Astrocyte (in vitro differentiated cells and primary cell): ENCODE measurements at regions not wholly inside any gene's neighbourhood (a gene's known extent, or its start where the extent isn't known, plus 50 kb on each side); places are given as distances from the start of the nearest gene placed in this dataset.

Experiments
- DNase-seq: peaks from one replicate; pipeline ENCODE4 v3.0.0-alpha.2; 2010; ENCODE audit warnings: low read depth
- FAIRE-seq: peaks from 2 replicates; lab custom pipeline; 2011; peaks lifted over from hg19 to GRCh38; lab: Jason Lieb, UNC
- H2AFZ ChIP-seq: 2 replicates; pipeline ENCODE4 v1.6.0; 2012; ENCODE audit warnings: low read depth, low read length, inconsistent platforms
- H3K27ac ChIP-seq: 2 replicates; pipeline ENCODE4 v1.5.1; 2011; ENCODE audit warnings: low read depth, low read length, inconsistent platforms
- H3K27me3 ChIP-seq: 2 replicates; pipeline ENCODE4 v1.6.0; 2011; ENCODE audit warnings: low read length, inconsistent platforms; ENCODE audit not compliant: insufficient read depth
- H3K36me3 ChIP-seq: 2 replicates; pipeline ENCODE4 v1.5.1; 2011; ENCODE audit warnings: low read length, inconsistent platforms; ENCODE audit not compliant: insufficient read depth
- H3K4me1 ChIP-seq: 2 replicates; pipeline ENCODE4 v1.5.1; 2011; ENCODE audit warnings: low read length, inconsistent platforms; ENCODE audit not compliant: insufficient read depth
- H3K4me2 ChIP-seq: 2 replicates; pipeline ENCODE4 v1.6.0; 2012; ENCODE audit warnings: low read length, inconsistent platforms
- H3K4me3 ChIP-seq: 2 replicates; pipeline ENCODE4 v1.5.1; 2011; ENCODE audit warnings: low read depth, mild to moderate bottlenecking, low read length, inconsistent platforms; ENCODE audit not compliant: insufficient read depth
- H3K79me2 ChIP-seq: 2 replicates; pipeline ENCODE4 v1.6.0; 2012; ENCODE audit warnings: mild to moderate bottlenecking, low read length, inconsistent platforms; ENCODE audit not compliant: insufficient read depth
- H3K9ac ChIP-seq: 2 replicates; pipeline ENCODE4 v1.6.0; 2012; ENCODE audit warnings: mild to moderate bottlenecking, low read length, inconsistent platforms
- H3K9me3 ChIP-seq: 2 replicates; pipeline ENCODE4 v1.5.1; 2012; ENCODE audit warnings: low read depth, mild to moderate bottlenecking, low read length, inconsistent platforms; ENCODE audit not compliant: insufficient read depth
- H4K20me1 ChIP-seq: 2 replicates; pipeline ENCODE4 v1.6.0; 2012; ENCODE audit warnings: low read length, inconsistent platforms; ENCODE audit not compliant: insufficient read depth
- H3K27ac Mint-ChIP-seq: one replicate; pipeline ENCODE4 v1.8.0; 2021; ENCODE audit warnings: mild to moderate bottlenecking, mixed read lengths; ENCODE audit not compliant: unreplicated experiment
- H3K27me3 Mint-ChIP-seq: one replicate; pipeline ENCODE4 v1.8.0; 2021; ENCODE audit warnings: low read depth, mixed read lengths; ENCODE audit not compliant: unreplicated experiment
- H3K36me3 Mint-ChIP-seq: one replicate; pipeline ENCODE4 v1.8.0; 2021; ENCODE audit warnings: low read depth, mixed read lengths; ENCODE audit not compliant: unreplicated experiment
- H3K4me1 Mint-ChIP-seq: one replicate; pipeline ENCODE4 v1.8.0; 2021; ENCODE audit warnings: low read depth, mixed read lengths; ENCODE audit not compliant: unreplicated experiment
- H3K4me3 Mint-ChIP-seq: one replicate; pipeline ENCODE4 v1.8.0; 2021; ENCODE audit warnings: mild to moderate bottlenecking, moderate library complexity, mixed read lengths; ENCODE audit not compliant: unreplicated experiment
- H3K9me3 Mint-ChIP-seq: one replicate; pipeline ENCODE4 v1.8.0; 2021; ENCODE audit warnings: mild to moderate bottlenecking, mixed read lengths; ENCODE audit not compliant: unreplicated experiment
- EZH2 ChIP-seq: IDR thresholded peaks from 2 replicates; pipeline ENCODE4 v1.6.1; 2012; ENCODE audit warnings: mild to moderate bottlenecking, low read length, inconsistent platforms; ENCODE audit not compliant: insufficient read depth
- TF ChIP-seq, protein P1 (sequence below): IDR thresholded peaks from 2 replicates; pipeline ENCODE4 v1.5.1; 2011; ENCODE audit warnings: low read depth, mild to moderate bottlenecking, inconsistent platforms, low read length, moderate library complexity; ENCODE audit not compliant: insufficient read depth

DNA sequence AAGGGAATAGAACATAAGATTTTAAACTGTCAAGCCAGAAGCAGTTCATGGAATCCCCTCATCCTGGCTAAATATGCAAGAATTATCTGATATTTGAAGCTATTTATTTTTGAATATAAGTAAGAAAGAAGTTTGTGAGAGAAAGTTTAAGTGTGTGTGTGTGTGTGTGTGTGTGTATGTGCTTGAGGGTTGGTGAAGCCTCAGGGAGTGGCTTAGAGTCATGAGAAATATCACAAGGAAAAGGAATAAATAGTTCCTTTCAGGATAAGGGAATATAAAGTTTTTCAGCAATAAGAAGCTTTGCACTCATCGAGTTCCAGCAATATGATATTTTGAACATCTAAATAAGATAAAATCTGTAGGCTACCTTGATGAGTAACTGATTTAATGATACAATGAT is 359.6 kb downstream of the MEIS1 start:
- peaks cover 6% of the 10 kb centered on the region for H3K4me1 Mint-ChIP-seq
- no peak overlapping the region for H3K9ac ChIP-seq
- H3K4me3 ChIP-seq, result no peak overlapping the region
- no peak overlapping the region for H3K4me2 ChIP-seq
- no peaks in the 10 kb centered on the region for H3K36me3 Mint-ChIP-seq
- no peak overlapping the region for H2AFZ ChIP-seq
- H3K27ac Mint-ChIP-seq, result no peak overlapping the region
- H4K20me1 ChIP-seq, result no peaks in the 10 kb centered on the region
- FAIRE-seq (no peak), DNase-seq (no peak)
- no peaks in the 10 kb centered on the region for H3K27me3 Mint-ChIP-seq
- no peak overlapping the region for H3K27ac ChIP-seq
- H3K9me3 Mint-ChIP-seq, result peaks cover 3% of the 10 kb centered on the region
- no peaks in the 10 kb centered on the region for H3K79me2 ChIP-seq
- no peaks in the 10 kb centered on the region for H3K9me3 ChIP-seq
- peaks cover 4% of the 10 kb centered on the region for H3K4me1 ChIP-seq
- H3K36me3 ChIP-seq, result no peaks in the 10 kb centered on the region
- H3K27me3 ChIP-seq, result no peaks in the 10 kb centered on the region
- H3K4me3 Mint-ChIP-seq, result no peak overlapping the region
- TF ChIP-seq EZH2, result no peak
- TF ChIP-seq, protein P1, sequence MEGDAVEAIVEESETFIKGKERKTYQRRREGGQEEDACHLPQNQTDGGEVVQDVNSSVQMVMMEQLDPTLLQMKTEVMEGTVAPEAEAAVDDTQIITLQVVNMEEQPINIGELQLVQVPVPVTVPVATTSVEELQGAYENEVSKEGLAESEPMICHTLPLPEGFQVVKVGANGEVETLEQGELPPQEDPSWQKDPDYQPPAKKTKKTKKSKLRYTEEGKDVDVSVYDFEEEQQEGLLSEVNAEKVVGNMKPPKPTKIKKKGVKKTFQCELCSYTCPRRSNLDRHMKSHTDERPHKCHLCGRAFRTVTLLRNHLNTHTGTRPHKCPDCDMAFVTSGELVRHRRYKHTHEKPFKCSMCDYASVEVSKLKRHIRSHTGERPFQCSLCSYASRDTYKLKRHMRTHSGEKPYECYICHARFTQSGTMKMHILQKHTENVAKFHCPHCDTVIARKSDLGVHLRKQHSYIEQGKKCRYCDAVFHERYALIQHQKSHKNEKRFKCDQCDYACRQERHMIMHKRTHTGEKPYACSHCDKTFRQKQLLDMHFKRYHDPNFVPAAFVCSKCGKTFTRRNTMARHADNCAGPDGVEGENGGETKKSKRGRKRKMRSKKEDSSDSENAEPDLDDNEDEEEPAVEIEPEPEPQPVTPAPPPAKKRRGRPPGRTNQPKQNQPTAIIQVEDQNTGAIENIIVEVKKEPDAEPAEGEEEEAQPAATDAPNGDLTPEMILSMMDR, result no peak

DNA sequence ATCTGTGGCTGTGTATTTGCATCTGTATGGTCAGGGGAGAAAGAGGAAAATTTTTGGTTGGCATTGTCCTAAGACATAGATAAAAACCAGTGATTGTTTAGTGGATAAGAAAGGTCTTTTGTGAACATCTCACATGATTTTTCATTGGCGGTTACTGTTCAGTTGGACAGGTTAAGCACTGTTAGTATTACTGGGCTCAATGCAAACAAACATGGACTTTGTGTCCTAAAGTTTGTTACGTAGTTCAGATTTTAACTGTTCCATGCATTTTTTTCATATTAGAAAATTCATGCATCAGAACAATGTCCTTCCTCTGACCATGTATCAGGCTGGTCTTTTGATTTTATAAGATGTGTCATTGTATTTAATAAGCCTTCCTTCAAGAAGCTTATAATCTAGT is 368.0 kb downstream of the MEIS1 start:
- peaks cover 3% of the 10 kb centered on the region for H3K9me3 Mint-ChIP-seq
- H3K36me3 ChIP-seq, result no peaks in the 10 kb centered on the region
- TF ChIP-seq EZH2, result no peak
- TF ChIP-seq, protein P1, result no peak
- no peak overlapping the region for H3K4me3 ChIP-seq
- H3K4me2 ChIP-seq, result no peak overlapping the region
- H4K20me1 ChIP-seq, result no peaks in the 10 kb centered on the region
- no peaks in the 10 kb centered on the region for H3K9me3 ChIP-seq
- no peaks in the 10 kb centered on the region for H3K27me3 ChIP-seq
- H3K27me3 Mint-ChIP-seq, result no peaks in the 10 kb centered on the region
- no peak overlapping the region for H2AFZ ChIP-seq
- FAIRE-seq (no peak), DNase-seq (no peak)
- no peak overlapping the region for H3K4me3 Mint-ChIP-seq
- H3K27ac ChIP-seq, result no peak overlapping the region
- H3K4me1 ChIP-seq, result no peaks in the 10 kb centered on the region
- H3K79me2 ChIP-seq, result no peaks in the 10 kb centered on the region
- no peak overlapping the region for H3K9ac ChIP-seq
- H3K27ac Mint-ChIP-seq, result no peak overlapping the region
- no peaks in the 10 kb centered on the region for H3K36me3 Mint-ChIP-seq
- peaks cover 3% of the 10 kb centered on the region for H3K4me1 Mint-ChIP-seq

DNA sequence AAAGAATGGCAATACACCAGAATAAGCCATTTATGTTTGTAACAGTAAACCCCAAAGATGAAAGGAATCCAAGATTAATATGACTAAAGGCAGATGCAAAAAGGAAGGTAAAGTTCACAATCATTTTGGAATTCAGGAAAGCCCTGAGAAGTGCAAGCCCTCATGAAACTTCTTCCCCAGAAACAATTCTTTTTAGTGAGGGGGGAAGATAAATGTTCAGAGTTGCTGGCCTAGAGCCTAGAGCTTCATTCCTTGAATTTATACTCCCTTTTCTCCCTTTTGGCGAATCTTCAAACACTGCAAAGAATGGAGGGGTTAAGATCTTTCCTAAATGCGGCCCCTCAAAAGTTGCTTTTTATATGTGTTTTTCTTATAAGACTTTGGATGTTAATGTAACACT is 368.8 kb downstream of the MEIS1 start:
- H3K27me3 ChIP-seq, result no peaks in the 10 kb centered on the region
- peaks cover 3% of the 10 kb centered on the region for H3K4me1 Mint-ChIP-seq
- no peaks in the 10 kb centered on the region for H3K36me3 Mint-ChIP-seq
- H3K4me3 ChIP-seq, result no peak overlapping the region
- no peak overlapping the region for H3K27ac ChIP-seq
- H3K27me3 Mint-ChIP-seq, result no peaks in the 10 kb centered on the region
- no peak for TF ChIP-seq EZH2
- TF ChIP-seq, protein P1, result no peak
- FAIRE-seq, result no peak
- H3K9me3 Mint-ChIP-seq, result no peaks in the 10 kb centered on the region
- H3K4me3 Mint-ChIP-seq, result no peak overlapping the region
- no peak overlapping the region for H3K9ac ChIP-seq
- H3K4me1 ChIP-seq, result no peaks in the 10 kb centered on the region
- peak overlapping the region; percentile 34 for H3K4me2 ChIP-seq
- no peak overlapping the region for H2AFZ ChIP-seq
- peak; percentile 90 for DNase-seq
- H3K27ac Mint-ChIP-seq, result no peak overlapping the region
- H4K20me1 ChIP-seq, result no peaks in the 10 kb centered on the region
- H3K36me3 ChIP-seq, result no peaks in the 10 kb centered on the region
- H3K9me3 ChIP-seq, result no peaks in the 10 kb centered on the region
- H3K79me2 ChIP-seq, result no peaks in the 10 kb centered on the region
